ENCODE measurements at regions not wholly inside any gene's neighbourhood (a gene's known extent, or its start where the extent isn't known, plus 50 kb on each side); places are given as distances from the start of the nearest gene placed in this dataset.

GRCh38 chr4:181004056-181004455 is 1239.1 kb upstream of the TENM3 start:
- no peak for TF ChIP-seq POLR2AphosphoS5 (IDR thresholded peaks at IDR 0.05)
- TF ChIP-seq CTCF (IDR thresholded peaks at IDR 0.05): no peak
